ENCODE measurements at regions not wholly inside any gene's neighbourhood (a gene's known extent, or its start where the extent isn't known, plus 50 kb on each side); places are given as distances from the start of the nearest gene placed in this dataset.

- no peak for DNase-seq
Observed at GRCh38 chr5:171606414-171607024, 179.1 kb upstream of the SMIM23 start.

GRCh38 chr5:171607863-171608262, 177.8 kb upstream of the SMIM23 start:
- DNase-seq = no peak

GRCh38 chr5:171609806-171610452, 175.7 kb upstream of the SMIM23 start:
- DNase-seq = no peak

GRCh38 chr5:171610686-171611085, 174.9 kb upstream of the SMIM23 start:
- no peak for DNase-seq

- DNase-seq = no peak
Observed at GRCh38 chr5:171612749-171613148, 172.9 kb upstream of the SMIM23 start.

GRCh38 chr5:171614511-171614910, 171.1 kb upstream of the SMIM23 start:
- no peak for DNase-seq

- peak; percentile 76 for DNase-seq
Observed at GRCh38 chr5:171614971-171615653, 170.5 kb upstream of the SMIM23 start.

- no peak for DNase-seq
Observed at GRCh38 chr5:171615705-171616640, 169.6 kb upstream of the SMIM23 start.

GRCh38 chr5:171617266-171617665, 168.4 kb upstream of the SMIM23 start:
- no peak for DNase-seq

- no peak for DNase-seq
Observed at GRCh38 chr5:171617817-171618591, 167.6 kb upstream of the SMIM23 start.

GRCh38 chr5:171619196-171619595, 166.4 kb upstream of the SMIM23 start:
- no peak for DNase-seq

GRCh38 chr5:171619744-171620143, 165.9 kb upstream of the SMIM23 start:
- no peak for DNase-seq

- peak; percentile 32 for DNase-seq
Observed at GRCh38 chr5:171622010-171622409, 163.6 kb upstream of the SMIM23 start.

GRCh38 chr5:171623107-171623506, 162.5 kb upstream of the SMIM23 start:
- peak; percentile 1 for DNase-seq

GRCh38 chr5:171623551-171624097, 162.0 kb upstream of the SMIM23 start:
- DNase-seq = peak; percentile 8

GRCh38 chr5:171624396-171624795, 161.2 kb upstream of the SMIM23 start:
- DNase-seq = no peak

GRCh38 chr5:171625646-171626045, 160.0 kb upstream of the SMIM23 start:
- no peak for DNase-seq

GRCh38 chr5:171627936-171628632, 157.5 kb upstream of the SMIM23 start:
- DNase-seq = no peak

- no peak for DNase-seq
Observed at GRCh38 chr5:171628633-171628974, 157.0 kb upstream of the SMIM23 start.

- no peak for DNase-seq
Observed at GRCh38 chr5:171629221-171629620, 156.4 kb upstream of the SMIM23 start.

GRCh38 chr5:171629628-171630349, 155.8 kb upstream of the SMIM23 start:
- DNase-seq = peak; percentile 79

All from femur (tissue), 1 donor.